H1 (cell line): ENCODE measurements at regions not wholly inside any gene's neighbourhood (a gene's known extent, or its start where the extent isn't known, plus 50 kb on each side); places are given as distances from the start of the nearest gene placed in this dataset.

ENCODE experiments used
- CTCF ChIA-PET: fragments of 300-600 bp; sonication (Branson Sonifier 250); formaldehyde crosslinking; loops from one replicate; lab custom pipeline; 2021; ENCODE audit not compliant: partially characterized antibody; lab: Charles Lee
- POLR2A ChIA-PET: fragments of 300-600 bp; sonication (Branson Sonifier 250); formaldehyde crosslinking; loops from one replicate; lab custom pipeline; 2021; ENCODE audit warnings: inconsistent platforms; ENCODE audit not compliant: partially characterized antibody; lab: Charles Lee
- DNase-seq, 2 experiments: peaks; one replicate each; pipeline versions ENCODE4 v3.0.0 to v3.0.0-alpha.2; 2010 to 2022; ENCODE audit warnings: low spot score in 2 of 2, low read depth in 1 of 2, mixed read lengths in 1 of 2
- FAIRE-seq: peaks from 2 replicates; lab custom pipeline; 2011; peaks lifted over from hg19 to GRCh38; lab: Jason Lieb, UNC
- H2AFZ ChIP-seq: 2 replicates; pipeline ENCODE4 v1.8.1; 2012; ENCODE audit warnings: low read length, inconsistent platforms
- H2AK5ac ChIP-seq: 2 replicates; pipeline ENCODE4 v1.6.1; 2013; ENCODE audit warnings: low read depth, low read length
- H2BK120ac ChIP-seq: replicated peaks from 2 replicates; pipeline ENCODE3; 2013; ENCODE audit warnings: low read depth, low read length, inconsistent platforms
- H2BK12ac ChIP-seq: 2 replicates; pipeline ENCODE4 v1.6.1; 2013; ENCODE audit warnings: low read depth, low read length
- H2BK15ac ChIP-seq: 2 replicates; pipeline ENCODE4 v1.6.1; 2013; ENCODE audit warnings: low read length
- H2BK20ac ChIP-seq: 2 replicates; pipeline ENCODE4 v1.6.1; 2013; ENCODE audit warnings: low read length
- H2BK5ac ChIP-seq: 2 replicates; pipeline ENCODE4 v1.6.1; 2013; ENCODE audit warnings: low read depth, low read length
- H3K14ac ChIP-seq: 2 replicates; pipeline ENCODE4 v1.6.1; 2013; ENCODE audit warnings: inconsistent platforms; ENCODE audit not compliant: insufficient read length
- H3K18ac ChIP-seq: 2 replicates; pipeline ENCODE4 v1.6.1; 2013; ENCODE audit warnings: low read length; ENCODE audit errors: extremely low read depth
- H3K23ac ChIP-seq: 2 replicates; pipeline ENCODE4 v1.6.1; 2013; ENCODE audit warnings: inconsistent platforms; ENCODE audit not compliant: insufficient read length
- H3K23me2 ChIP-seq: 2 replicates; pipeline ENCODE4 v1.6.1; 2013; ENCODE audit warnings: low read depth, low read length
- H3K27ac ChIP-seq: 2 replicates; pipeline ENCODE4 v1.6.1; 2011; ENCODE audit warnings: low read depth, low read length, inconsistent platforms
- H3K27me3 ChIP-seq, 4 experiments: replicated peaks in 1 of 4; 1 replicate in 1 of 4; 2 replicates in 3 of 4; pipeline versions ENCODE4 v1.6.1 to v1.8.1; 2011 to 2013; ENCODE audit warnings: low read length in 3 of 4, mild to moderate bottlenecking in 3 of 4, inconsistent platforms in 2 of 4, mixed read lengths in 2 of 4, moderate library complexity in 1 of 4; ENCODE audit not compliant: control insufficient read depth in 3 of 4, insufficient read depth in 3 of 4; ENCODE audit errors: extremely low read depth in 1 of 4
- H3K36me3 ChIP-seq, 4 experiments: 2 replicates each; pipeline versions ENCODE4 v1.6.1 to v1.8.1; 2011 to 2013; ENCODE audit warnings: mild to moderate bottlenecking in 4 of 4, low read length in 3 of 4, moderate library complexity in 2 of 4, control low read depth in 1 of 4, inconsistent platforms in 1 of 4; ENCODE audit not compliant: insufficient read depth in 4 of 4, control insufficient read depth in 2 of 4
- H3K4ac ChIP-seq: replicated peaks from 2 replicates; pipeline ENCODE3; 2013; ENCODE audit warnings: low read length, low read depth, mixed read lengths, inconsistent platforms; ENCODE audit not compliant: insufficient read length
- H3K4me1 ChIP-seq, 4 experiments: replicated peaks in 1 of 4; 1 replicate in 1 of 4; 2 replicates in 3 of 4; pipeline versions ENCODE4 v1.6.1 to v1.8.1; 2011 to 2013; ENCODE audit warnings: low read length in 3 of 4, inconsistent platforms in 2 of 4, mixed read lengths in 1 of 4; ENCODE audit not compliant: insufficient read depth in 4 of 4, control insufficient read depth in 3 of 4
- H3K4me2 ChIP-seq, 2 experiments: 2 replicates each; pipeline versions ENCODE4 v1.6.1 to v1.8.1; 2011 to 2013; ENCODE audit warnings: low read depth in 2 of 2, low read length in 2 of 2, control low read depth in 1 of 2, inconsistent platforms in 1 of 2, mild to moderate bottlenecking in 1 of 2; ENCODE audit not compliant: insufficient read depth in 1 of 2
- H3K4me3 ChIP-seq, 4 experiments: fragments of 200-600, 300-600 bp in 1 of 4; sonication (generic), shearing (Covaris generic), sonication (Bioruptor Twin) in 1 of 4; 2 replicates each; pipeline versions ENCODE4 v1.5.1 to v1.8.1; 2011 to 2016; ENCODE audit warnings: low read length in 4 of 4, low read depth in 3 of 4, control low read depth in 2 of 4, inconsistent platforms in 2 of 4, mild to moderate bottlenecking in 2 of 4, mixed read lengths in 1 of 4, moderate library complexity in 1 of 4; ENCODE audit not compliant: insufficient read depth in 2 of 4; ENCODE audit errors: extremely low read depth in 1 of 4
- H3K56ac ChIP-seq: replicated peaks from 2 replicates; pipeline ENCODE3; 2013; ENCODE audit warnings: low read depth, mild to moderate bottlenecking, mixed read lengths, low read length, inconsistent platforms; ENCODE audit not compliant: insufficient read length
- H3K79me1 ChIP-seq: 2 replicates; pipeline ENCODE4 v1.6.1; 2013; ENCODE audit warnings: low read depth, low read length, control low read depth
- H3K79me2 ChIP-seq, 2 experiments: 2 replicates each; pipeline versions ENCODE4 v1.6.1 to v1.8.1; 2012 to 2013; ENCODE audit warnings: low read length in 2 of 2, mild to moderate bottlenecking in 2 of 2, inconsistent platforms in 1 of 2; ENCODE audit not compliant: insufficient read depth in 2 of 2, control insufficient read depth in 1 of 2
- H3K9ac ChIP-seq, 4 experiments: replicated peaks in 1 of 4; 1 replicate in 1 of 4; 2 replicates in 3 of 4; pipeline versions ENCODE4 v1.6.1 to v1.8.1; 2011 to 2013; ENCODE audit warnings: low read depth in 3 of 4, low read length in 3 of 4, control low read depth in 2 of 4, mild to moderate bottlenecking in 2 of 4, moderate library complexity in 2 of 4, inconsistent platforms in 1 of 4; ENCODE audit errors: extremely low read depth in 1 of 4
- H3K9me3 ChIP-seq, 2 experiments: 2 replicates each; pipeline versions ENCODE4 v1.6.1 to v1.8.1; 2012 to 2013; ENCODE audit warnings: mild to moderate bottlenecking in 2 of 2, moderate library complexity in 2 of 2, control low read depth in 1 of 2, inconsistent platforms in 1 of 2, low read depth in 1 of 2, low read length in 1 of 2, mixed read lengths in 1 of 2; ENCODE audit not compliant: insufficient read depth in 2 of 2
- H4K20me1 ChIP-seq, 2 experiments: replicated peaks in 1 of 2; 2 replicates each; pipeline versions ENCODE3 to v1.8.1; 2011 to 2013; ENCODE audit warnings: inconsistent platforms in 2 of 2, low read length in 2 of 2, mild to moderate bottlenecking in 1 of 2; ENCODE audit not compliant: insufficient read depth in 2 of 2, control insufficient read depth in 1 of 2
- H4K5ac ChIP-seq: 2 replicates; pipeline ENCODE4 v1.6.1; 2013; ENCODE audit warnings: low read length, low read depth, mixed read lengths, inconsistent platforms; ENCODE audit not compliant: insufficient read length
- H4K8ac ChIP-seq: 2 replicates; pipeline ENCODE4 v1.8.0; 2013; ENCODE audit warnings: mild to moderate bottlenecking, moderate library complexity, low read length, inconsistent platforms; ENCODE audit not compliant: insufficient read depth; ENCODE audit errors: extremely low read depth
- H4K91ac ChIP-seq: replicated peaks from 2 replicates; pipeline ENCODE3; 2013; ENCODE audit warnings: low read length, mixed read lengths, inconsistent platforms; ENCODE audit not compliant: insufficient read length
- BACH1 ChIP-seq: IDR thresholded peaks from 2 replicates; pipeline ENCODE4 v1.6.1; 2012; ENCODE audit warnings: low read length, improper control_type of control experiment
- BCL11A ChIP-seq, 2 experiments: IDR thresholded peaks; one replicate each; pipeline ENCODE4 v1.6.1; 2011; ENCODE audit warnings: low read depth in 2 of 2, low read length in 2 of 2, mild to moderate bottlenecking in 2 of 2
- CREB1 ChIP-seq: IDR thresholded peaks from 2 replicates; pipeline ENCODE4 v1.6.1; 2012; ENCODE audit warnings: inconsistent platforms
- GABPA ChIP-seq: IDR thresholded peaks from 2 replicates; pipeline ENCODE4 v1.6.1; 2011; ENCODE audit warnings: mild to moderate bottlenecking, low read length, moderate library complexity, borderline replicate concordance; ENCODE audit not compliant: insufficient read depth
- HDAC6 ChIP-seq: IDR thresholded peaks from one replicate; pipeline ENCODE4 v1.7.1; 2012; ENCODE audit warnings: low read depth, mild to moderate bottlenecking, inconsistent platforms, low read length, moderate library complexity
- KDM1A ChIP-seq: fragments of 200-600, 300-600 bp; sonication (generic); IDR thresholded peaks from 2 replicates; pipeline ENCODE4 v1.7.1; 2016; ENCODE audit warnings: mild to moderate bottlenecking, low read length, borderline replicate concordance
- MAFK ChIP-seq: IDR thresholded peaks from 2 replicates; pipeline ENCODE4 v1.6.1; 2012; ENCODE audit warnings: low read depth, mild to moderate bottlenecking, improper control_type of control experiment, low read length
- NRF1 ChIP-seq: IDR thresholded peaks from 2 replicates; pipeline ENCODE4 v1.6.1; 2011; ENCODE audit warnings: mild to moderate bottlenecking, low read depth, low read length, improper control_type of control experiment
- SIN3A ChIP-seq, 2 experiments: IDR thresholded peaks in 1 of 2; conservative IDR thresholded peaks in 1 of 2; 2 replicates each; pipeline ENCODE4 v1.6.1; 2011 to 2012; ENCODE audit warnings: low read length in 2 of 2, improper control_type of control experiment in 1 of 2, low read depth in 1 of 2, mild to moderate bottlenecking in 1 of 2
- SP2 ChIP-seq: IDR thresholded peaks from 2 replicates; pipeline ENCODE4 v1.6.1; 2012; ENCODE audit warnings: mild to moderate bottlenecking, low read length, inconsistent platforms
- SRF ChIP-seq: IDR thresholded peaks from 2 replicates; pipeline ENCODE4 v1.6.1; 2011; ENCODE audit warnings: mild to moderate bottlenecking, low read depth, low read length, moderate library complexity
- SUZ12 ChIP-seq: fragments of 200-600 bp; sonication (generic); IDR thresholded peaks from 2 replicates; pipeline ENCODE4 v1.6.1; 2012; ENCODE audit warnings: mild to moderate bottlenecking, inconsistent platforms, low read length, moderate library complexity, mixed read lengths
- TAF7 ChIP-seq: optimal IDR thresholded peaks from 2 replicates; pipeline ENCODE3; 2011; ENCODE audit warnings: low read depth, mild to moderate bottlenecking, inconsistent platforms, low read length, moderate library complexity, borderline replicate concordance
- TCF12 ChIP-seq: IDR thresholded peaks from 2 replicates; pipeline ENCODE4 v1.6.1; 2011; ENCODE audit warnings: low read depth, mild to moderate bottlenecking, low read length
- WGBS, 2 experiments: shearing (Covaris generic) in 1 of 2; methylation state at CpG; one replicate each; pipeline versions ENCODE4 v1.1.6 to v1.1.7; 2013 to 2015; ENCODE audit warnings: low lambda C conversion rate in 2 of 2, mixed read lengths in 2 of 2, inconsistent platforms in 1 of 2, low coverage in 1 of 2, missing lambda C conversion rate in 1 of 2; ENCODE audit not compliant: insufficient replicate concordance in 2 of 2, insufficient coverage in 1 of 2, insufficient read length in 1 of 2; ENCODE audit errors: extremely low coverage in 1 of 2, missing lambda C conversion rate in 1 of 2; 5-methylcytosine and 5-hydroxymethylcytosine counted together
- TF ChIP-seq, protein P1 (sequence below): IDR thresholded peaks from 2 replicates; pipeline ENCODE4 v1.6.1; 2012; ENCODE audit warnings: inconsistent platforms

DNA sequence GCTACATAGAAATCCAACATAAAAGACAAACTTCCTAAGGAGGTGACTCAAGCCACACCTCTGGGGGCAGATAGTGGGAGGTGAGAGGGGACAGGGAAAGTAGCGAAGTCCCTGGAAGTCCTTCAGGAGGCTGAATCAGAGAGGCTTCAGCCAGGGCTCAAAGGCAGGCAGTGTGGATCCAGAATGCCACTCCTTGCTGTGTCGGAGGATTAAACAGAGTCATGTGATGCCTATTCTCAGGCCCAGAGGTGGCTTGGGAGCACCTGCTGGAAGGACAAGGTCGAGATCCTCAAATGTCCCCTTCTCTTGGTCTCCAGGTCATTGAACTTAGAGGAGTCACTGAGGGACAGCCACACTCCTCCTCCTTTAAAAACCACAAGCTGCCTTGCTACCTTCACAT lies 391.1 kb downstream of the SOX9 start:
- WGBS, 2 experiments, result 87% methylated on average over 3 of the region's 3 CpGs; no CpG with 5 or more reads in 1 of the 2 experiments
- FAIRE-seq (no peak), DNase-seq (no peak)
- Histone ChIP-seq H2AK5ac (peak overlapping the region; percentile 44; the same call in 1 of the 2 replicates), H4K5ac (no peak overlapping the region), H2BK120ac (no peak overlapping the region), H3K23me2 (no peaks in the 10 kb centered on the region), H3K27ac (no peak overlapping the region), H3K18ac (no peak overlapping the region), H2BK15ac (peak overlapping the region; percentile 19; the same call in 1 of the 2 replicates), H2BK5ac (no peak overlapping the region), H3K4me2 (no peak overlapping the region), H3K4me3 (no peak overlapping the region), H4K8ac (no peak overlapping the region), H3K79me1 (no peaks in the 10 kb centered on the region), H3K4ac (no peak overlapping the region), H2BK20ac (no peak overlapping the region), H3K9me3 (no peaks in the 10 kb centered on the region), H2BK12ac (no peak overlapping the region), H3K4me1 (peaks cover 1 to 18% (median 7%) of the 10 kb centered on the region in 4 experiments; a peak in 4 of 7 replicates), H3K79me2 (no peaks in the 10 kb centered on the region), H3K27me3 (no peaks in the 10 kb centered on the region), H4K20me1 (no peaks in the 10 kb centered on the region), H4K91ac (no peak overlapping the region), H2AFZ (no peak overlapping the region), H3K56ac (no peak overlapping the region), H3K9ac (no peak overlapping the region), H3K23ac (no peak overlapping the region), H3K36me3 (no peaks in the 10 kb centered on the region), H3K14ac (no peak overlapping the region)
- ChIA-PET POLR2A (no interaction called here), CTCF (interaction anchor here (0.7 to 2.3 kb wide), 6 partner anchors 11 to 846 kb away, joined by 3 to 8 read pairs (median 4); no protein-coding TSS in a partner anchor)
- no peak for TF ChIP-seq TCF12
- no peak for TF ChIP-seq SP2
- TF ChIP-seq, protein P1, sequence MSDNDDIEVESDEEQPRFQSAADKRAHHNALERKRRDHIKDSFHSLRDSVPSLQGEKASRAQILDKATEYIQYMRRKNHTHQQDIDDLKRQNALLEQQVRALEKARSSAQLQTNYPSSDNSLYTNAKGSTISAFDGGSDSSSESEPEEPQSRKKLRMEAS, result no peak
- TF ChIP-seq GABPA, result no peak
- no peak for TF ChIP-seq KDM1A
- TF ChIP-seq TAF7, result no peak
- TF ChIP-seq CREB1, result no peak
- no peak for TF ChIP-seq BCL11A (IDR thresholded peaks at IDR 0.05; ENCODE audit: low read depth in 2 of 2, low read length in 2 of 2)
- TF ChIP-seq NRF1, result no peak
- TF ChIP-seq SRF, result no peak
- TF ChIP-seq SIN3A (conservative IDR thresholded peaks at IDR 0.05 in 1 of 2, IDR thresholded peaks at IDR 0.05 in 1 of 2; ENCODE audit: low read depth in 1 of 2, low read length in 2 of 2), result no peak
- TF ChIP-seq BACH1, result no peak
- TF ChIP-seq HDAC6, result no peak
- no peak for TF ChIP-seq MAFK
- TF ChIP-seq SUZ12, result no peak
